PC-3 (cell line): ENCODE measurements at regions not wholly inside any gene's neighbourhood (a gene's known extent, or its start where the extent isn't known, plus 50 kb on each side); places are given as distances from the start of the nearest gene placed in this dataset.

Source experiments
- CTCF ChIP-seq: fragments of 300-600 bp; sonication (generic); conservative IDR thresholded peaks from 2 replicates; pipeline ENCODE4 v1.5.1; 2017; ENCODE audit warnings: antibody characterized with exemption, low read depth, mild to moderate bottlenecking, low read length
- EZH2 ChIP-seq: fragments of 300-600 bp; sonication (generic); IDR thresholded peaks from one replicate; pipeline ENCODE4 v1.6.1; 2017; ENCODE audit warnings: antibody characterized with exemption, mild to moderate bottlenecking, low read length; ENCODE audit not compliant: unreplicated experiment
- EZH2phosphoT487 ChIP-seq: fragments of 300-600 bp; sonication (generic); IDR thresholded peaks from 2 replicates; pipeline ENCODE4 v1.6.1; 2018; ENCODE audit warnings: mild to moderate bottlenecking, antibody characterized with exemption, low read length, borderline replicate concordance

- TF ChIP-seq CTCF (no peak), EZH2phosphoT487 (no peak), EZH2 (no peak)
Observed at GRCh38 chr14:100472491-100472890, 114.7 kb downstream of the BEGAIN start.
